WTC11 (cell line): ENCODE measurements at regions not wholly inside any gene's neighbourhood (a gene's known extent, or its start where the extent isn't known, plus 50 kb on each side); places are given as distances from the start of the nearest gene placed in this dataset.

Source experiments
- FOXK1 ChIP-seq: sonication (generic); formaldehyde crosslinking; IDR thresholded peaks from 2 replicates; pipeline ENCODE4 v1.8.0; 2022; ENCODE audit warnings: mild to moderate bottlenecking, moderate library complexity, missing genetic modification reagents
- SP1 ChIP-seq: sonication (generic); formaldehyde crosslinking; conservative IDR thresholded peaks from 2 replicates; pipeline ENCODE4 v1.8.1; 2022; ENCODE audit warnings: missing genetic modification reagents
- USF2 ChIP-seq: sonication (generic); formaldehyde crosslinking; IDR thresholded peaks from 2 replicates; pipeline ENCODE4 v1.8.1; 2023; ENCODE audit warnings: mild to moderate bottlenecking, missing genetic modification reagents, moderate library complexity
- ZBTB43 ChIP-seq: sonication (generic); formaldehyde crosslinking; IDR thresholded peaks from 2 replicates; pipeline ENCODE4 v1.8.1; 2023; ENCODE audit warnings: mild to moderate bottlenecking, missing genetic modification reagents
- ZNF317 ChIP-seq: sonication (generic); formaldehyde crosslinking; IDR thresholded peaks from 2 replicates; pipeline ENCODE4 v1.8.1; 2023; ENCODE audit warnings: low read depth, mild to moderate bottlenecking, moderate library complexity, missing genetic modification reagents, borderline replicate concordance
- TF ChIP-seq, protein P1 (sequence below): sonication (generic); formaldehyde crosslinking; IDR thresholded peaks from 2 replicates; pipeline ENCODE4 v1.8.1; 2023; ENCODE audit warnings: mild to moderate bottlenecking, missing genetic modification reagents
- TF ChIP-seq, protein P2 (sequence below): fragments of 200-600 bp; IDR thresholded peaks from 2 replicates; pipeline ENCODE4 v1.8.0; 2022; ENCODE audit warnings: antibody characterized with exemption
- TF ChIP-seq, protein P3 (sequence below): sonication (generic); formaldehyde crosslinking; IDR thresholded peaks from 2 replicates; pipeline ENCODE4 v1.8.1; 2022; ENCODE audit warnings: missing genetic modification reagents, borderline replicate concordance

DNA sequence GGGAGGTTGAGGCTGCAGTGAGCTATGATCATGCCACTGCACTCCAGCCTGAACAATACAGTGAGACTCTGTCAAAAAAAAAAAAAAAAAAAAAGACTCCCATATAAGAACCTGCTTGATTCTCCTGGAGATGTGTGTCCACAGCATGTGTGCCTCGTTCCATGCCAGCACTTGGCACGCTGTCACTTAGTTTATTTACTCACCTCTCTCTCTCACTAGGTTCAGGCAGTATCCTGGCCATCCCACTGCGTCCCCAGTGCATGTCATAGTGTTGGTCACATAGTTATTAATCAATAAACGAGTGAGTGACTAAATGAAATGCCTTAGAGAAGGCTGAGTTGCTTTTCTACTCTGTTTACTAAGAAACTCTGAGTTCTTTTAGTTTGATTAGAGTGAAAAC is 79.1 kb upstream of the GPR12 start:
- TF ChIP-seq, protein P1, sequence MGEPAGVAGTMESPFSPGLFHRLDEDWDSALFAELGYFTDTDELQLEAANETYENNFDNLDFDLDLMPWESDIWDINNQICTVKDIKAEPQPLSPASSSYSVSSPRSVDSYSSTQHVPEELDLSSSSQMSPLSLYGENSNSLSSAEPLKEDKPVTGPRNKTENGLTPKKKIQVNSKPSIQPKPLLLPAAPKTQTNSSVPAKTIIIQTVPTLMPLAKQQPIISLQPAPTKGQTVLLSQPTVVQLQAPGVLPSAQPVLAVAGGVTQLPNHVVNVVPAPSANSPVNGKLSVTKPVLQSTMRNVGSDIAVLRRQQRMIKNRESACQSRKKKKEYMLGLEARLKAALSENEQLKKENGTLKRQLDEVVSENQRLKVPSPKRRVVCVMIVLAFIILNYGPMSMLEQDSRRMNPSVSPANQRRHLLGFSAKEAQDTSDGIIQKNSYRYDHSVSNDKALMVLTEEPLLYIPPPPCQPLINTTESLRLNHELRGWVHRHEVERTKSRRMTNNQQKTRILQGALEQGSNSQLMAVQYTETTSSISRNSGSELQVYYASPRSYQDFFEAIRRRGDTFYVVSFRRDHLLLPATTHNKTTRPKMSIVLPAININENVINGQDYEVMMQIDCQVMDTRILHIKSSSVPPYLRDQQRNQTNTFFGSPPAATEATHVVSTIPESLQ (CRISPR knock-in tag), result no peak
- TF ChIP-seq ZBTB43 (CRISPR knock-in tag), result no peak
- TF ChIP-seq, protein P2, sequence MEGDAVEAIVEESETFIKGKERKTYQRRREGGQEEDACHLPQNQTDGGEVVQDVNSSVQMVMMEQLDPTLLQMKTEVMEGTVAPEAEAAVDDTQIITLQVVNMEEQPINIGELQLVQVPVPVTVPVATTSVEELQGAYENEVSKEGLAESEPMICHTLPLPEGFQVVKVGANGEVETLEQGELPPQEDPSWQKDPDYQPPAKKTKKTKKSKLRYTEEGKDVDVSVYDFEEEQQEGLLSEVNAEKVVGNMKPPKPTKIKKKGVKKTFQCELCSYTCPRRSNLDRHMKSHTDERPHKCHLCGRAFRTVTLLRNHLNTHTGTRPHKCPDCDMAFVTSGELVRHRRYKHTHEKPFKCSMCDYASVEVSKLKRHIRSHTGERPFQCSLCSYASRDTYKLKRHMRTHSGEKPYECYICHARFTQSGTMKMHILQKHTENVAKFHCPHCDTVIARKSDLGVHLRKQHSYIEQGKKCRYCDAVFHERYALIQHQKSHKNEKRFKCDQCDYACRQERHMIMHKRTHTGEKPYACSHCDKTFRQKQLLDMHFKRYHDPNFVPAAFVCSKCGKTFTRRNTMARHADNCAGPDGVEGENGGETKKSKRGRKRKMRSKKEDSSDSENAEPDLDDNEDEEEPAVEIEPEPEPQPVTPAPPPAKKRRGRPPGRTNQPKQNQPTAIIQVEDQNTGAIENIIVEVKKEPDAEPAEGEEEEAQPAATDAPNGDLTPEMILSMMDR, result no peak
- TF ChIP-seq SP1 (CRISPR knock-in tag), result no peak
- TF ChIP-seq, protein P3, sequence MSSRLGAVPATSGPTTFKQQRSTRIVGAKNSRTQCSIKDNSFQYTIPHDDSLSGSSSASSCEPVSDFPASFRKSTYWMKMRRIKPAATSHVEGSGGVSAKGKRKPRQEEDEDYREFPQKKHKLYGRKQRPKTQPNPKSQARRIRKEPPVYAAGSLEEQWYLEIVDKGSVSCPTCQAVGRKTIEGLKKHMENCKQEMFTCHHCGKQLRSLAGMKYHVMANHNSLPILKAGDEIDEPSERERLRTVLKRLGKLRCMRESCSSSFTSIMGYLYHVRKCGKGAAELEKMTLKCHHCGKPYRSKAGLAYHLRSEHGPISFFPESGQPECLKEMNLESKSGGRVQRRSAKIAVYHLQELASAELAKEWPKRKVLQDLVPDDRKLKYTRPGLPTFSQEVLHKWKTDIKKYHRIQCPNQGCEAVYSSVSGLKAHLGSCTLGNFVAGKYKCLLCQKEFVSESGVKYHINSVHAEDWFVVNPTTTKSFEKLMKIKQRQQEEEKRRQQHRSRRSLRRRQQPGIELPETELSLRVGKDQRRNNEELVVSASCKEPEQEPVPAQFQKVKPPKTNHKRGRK, result no peak
- TF ChIP-seq USF2 (CRISPR knock-in tag), result no peak
- no peak for TF ChIP-seq FOXK1 (CRISPR knock-in tag)
- TF ChIP-seq ZNF317 (CRISPR knock-in tag), result no peak
